Astrocyte (in vitro differentiated cells and primary cell): ENCODE measurements at regions not wholly inside any gene's neighbourhood (a gene's known extent, or its start where the extent isn't known, plus 50 kb on each side); places are given as distances from the start of the nearest gene placed in this dataset.

Experiments used
- EZH2 ChIP-seq: IDR thresholded peaks from 2 replicates; pipeline ENCODE4 v1.6.1; 2012; ENCODE audit warnings: mild to moderate bottlenecking, low read length, inconsistent platforms; ENCODE audit not compliant: insufficient read depth
- TF ChIP-seq, protein P1 (sequence below): IDR thresholded peaks from 2 replicates; pipeline ENCODE4 v1.5.1; 2011; ENCODE audit warnings: low read depth, mild to moderate bottlenecking, inconsistent platforms, low read length, moderate library complexity; ENCODE audit not compliant: insufficient read depth

DNA sequence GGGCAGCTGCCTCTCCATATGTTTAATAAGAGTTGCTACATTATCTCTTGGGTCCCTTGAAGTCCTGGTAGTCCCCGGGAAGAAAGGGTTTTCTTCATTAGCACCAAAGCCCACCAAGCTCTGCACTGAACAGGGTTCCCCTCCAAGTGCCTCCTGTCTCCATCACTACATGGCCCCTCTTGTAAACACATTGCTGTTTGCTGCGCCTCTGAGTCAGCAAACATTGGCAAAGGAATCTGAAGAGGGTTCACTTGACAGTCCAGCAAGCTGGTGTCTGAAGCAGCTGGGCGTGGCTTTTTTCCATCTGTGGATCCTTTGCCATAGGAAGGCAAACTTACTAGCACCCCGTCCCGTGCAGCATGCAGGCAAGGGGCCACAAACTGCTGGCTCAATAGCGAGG lies 82.8 kb downstream of the TEX51 start:
- TF ChIP-seq, protein P1, sequence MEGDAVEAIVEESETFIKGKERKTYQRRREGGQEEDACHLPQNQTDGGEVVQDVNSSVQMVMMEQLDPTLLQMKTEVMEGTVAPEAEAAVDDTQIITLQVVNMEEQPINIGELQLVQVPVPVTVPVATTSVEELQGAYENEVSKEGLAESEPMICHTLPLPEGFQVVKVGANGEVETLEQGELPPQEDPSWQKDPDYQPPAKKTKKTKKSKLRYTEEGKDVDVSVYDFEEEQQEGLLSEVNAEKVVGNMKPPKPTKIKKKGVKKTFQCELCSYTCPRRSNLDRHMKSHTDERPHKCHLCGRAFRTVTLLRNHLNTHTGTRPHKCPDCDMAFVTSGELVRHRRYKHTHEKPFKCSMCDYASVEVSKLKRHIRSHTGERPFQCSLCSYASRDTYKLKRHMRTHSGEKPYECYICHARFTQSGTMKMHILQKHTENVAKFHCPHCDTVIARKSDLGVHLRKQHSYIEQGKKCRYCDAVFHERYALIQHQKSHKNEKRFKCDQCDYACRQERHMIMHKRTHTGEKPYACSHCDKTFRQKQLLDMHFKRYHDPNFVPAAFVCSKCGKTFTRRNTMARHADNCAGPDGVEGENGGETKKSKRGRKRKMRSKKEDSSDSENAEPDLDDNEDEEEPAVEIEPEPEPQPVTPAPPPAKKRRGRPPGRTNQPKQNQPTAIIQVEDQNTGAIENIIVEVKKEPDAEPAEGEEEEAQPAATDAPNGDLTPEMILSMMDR: no peak
- TF ChIP-seq EZH2: no peak
